ENCODE measurements at regions not wholly inside any gene's neighbourhood (a gene's known extent, or its start where the extent isn't known, plus 50 kb on each side); places are given as distances from the start of the nearest gene placed in this dataset.

- POLR2A ChIA-PET, result no interaction called here
These were observed 77.2 kb upstream of the ST6GAL2 start for GRCh38 chr2:106963156-106963555.

GRCh38 chr2:106963893-106964292 is 77.9 kb upstream of the ST6GAL2 start:
- Mint-ChIP-seq H3K4me3 (no peak overlapping the region), H3K9me3 (ENCODE audit: insufficient read depth) (no peaks in the 10 kb centered on the region), H3K36me3 (ENCODE audit: low read depth) (no peaks in the 10 kb centered on the region), H3K4me1 (ENCODE audit: low read depth) (no peaks in the 10 kb centered on the region), H3K27ac (no peak overlapping the region), H3K27me3 (ENCODE audit: low read depth) (no peaks in the 10 kb centered on the region)
- ATAC-seq, result no peak
- CTCF ChIA-PET, result no interaction called here
- no peak for DNase-seq
- POLR2A ChIA-PET, result no interaction called here

More at GRCh38 chr2:106963156-106963555, 77.2 kb upstream of the ST6GAL2 start:
- Mint-ChIP-seq H3K9me3 (ENCODE audit: insufficient read depth) (no peaks in the 10 kb centered on the region), H3K36me3 (ENCODE audit: low read depth) (no peaks in the 10 kb centered on the region), H3K27me3 (ENCODE audit: low read depth) (no peaks in the 10 kb centered on the region), H3K4me1 (ENCODE audit: low read depth) (no peaks in the 10 kb centered on the region), H3K4me3 (no peak overlapping the region), H3K27ac (no peak overlapping the region)
- DNase-seq (no peak), ATAC-seq (no peak)
- CTCF ChIA-PET, result no interaction called here

GRCh38 chr2:106965611-106966010 is 79.6 kb upstream of the ST6GAL2 start:
- DNase-seq (no peak), ATAC-seq (no peak)
- Mint-ChIP-seq H3K4me3 (no peak overlapping the region), H3K4me1 (ENCODE audit: low read depth) (no peaks in the 10 kb centered on the region), H3K27ac (no peak overlapping the region), H3K27me3 (ENCODE audit: low read depth) (no peaks in the 10 kb centered on the region), H3K36me3 (ENCODE audit: low read depth) (no peaks in the 10 kb centered on the region), H3K9me3 (ENCODE audit: insufficient read depth) (no peaks in the 10 kb centered on the region)
- POLR2A ChIA-PET, result no interaction called here
- CTCF ChIA-PET, result no interaction called here

DNA sequence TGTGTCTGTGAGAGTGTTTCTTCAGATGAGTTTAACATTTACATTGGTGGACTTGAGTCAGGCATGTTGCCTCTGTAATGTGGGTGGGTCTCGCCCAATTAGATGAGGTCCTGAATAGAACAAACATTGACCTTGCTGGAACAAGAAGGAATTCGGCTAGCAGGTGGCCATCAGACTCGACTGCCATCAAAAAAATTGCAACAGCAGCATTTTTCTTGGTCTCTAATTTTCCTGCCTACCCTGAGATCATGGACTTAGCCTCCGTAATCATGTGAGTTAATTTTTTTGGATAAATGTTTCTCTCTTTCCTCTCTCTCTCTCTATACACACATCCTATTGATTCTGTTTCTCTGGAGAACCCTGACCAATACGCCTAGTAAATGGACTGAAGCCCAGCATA is 83.8 kb upstream of the ST6GAL2 start:
- POLR2A ChIA-PET, result no interaction called here
- Mint-ChIP-seq H3K4me3 (no peak overlapping the region), H3K27me3 (ENCODE audit: low read depth) (no peaks in the 10 kb centered on the region), H3K4me1 (ENCODE audit: low read depth) (no peaks in the 10 kb centered on the region), H3K9me3 (ENCODE audit: insufficient read depth) (peaks cover 2% of the 10 kb centered on the region), H3K27ac (no peak overlapping the region), H3K36me3 (ENCODE audit: low read depth) (no peaks in the 10 kb centered on the region)
- no peak for ATAC-seq
- DNase-seq, result no peak
- CTCF ChIA-PET, result no interaction called here

- peaks cover 2% of the 10 kb centered on the region for H3K9me3 Mint-ChIP-seq (ENCODE audit: insufficient read depth)
- ATAC-seq, result no peak
- no peaks in the 10 kb centered on the region for H3K4me1 Mint-ChIP-seq (ENCODE audit: low read depth)
- H3K36me3 Mint-ChIP-seq (ENCODE audit: low read depth), result no peaks in the 10 kb centered on the region
- no peak overlapping the region for H3K27ac Mint-ChIP-seq
- no peak for DNase-seq
- ChIA-PET CTCF (no interaction called here), POLR2A (no interaction called here)
- no peak overlapping the region for H3K4me3 Mint-ChIP-seq
- no peaks in the 10 kb centered on the region for H3K27me3 Mint-ChIP-seq (ENCODE audit: low read depth)
These were observed 84.7 kb upstream of the ST6GAL2 start for GRCh38 chr2:106970471-106971261.

DNA sequence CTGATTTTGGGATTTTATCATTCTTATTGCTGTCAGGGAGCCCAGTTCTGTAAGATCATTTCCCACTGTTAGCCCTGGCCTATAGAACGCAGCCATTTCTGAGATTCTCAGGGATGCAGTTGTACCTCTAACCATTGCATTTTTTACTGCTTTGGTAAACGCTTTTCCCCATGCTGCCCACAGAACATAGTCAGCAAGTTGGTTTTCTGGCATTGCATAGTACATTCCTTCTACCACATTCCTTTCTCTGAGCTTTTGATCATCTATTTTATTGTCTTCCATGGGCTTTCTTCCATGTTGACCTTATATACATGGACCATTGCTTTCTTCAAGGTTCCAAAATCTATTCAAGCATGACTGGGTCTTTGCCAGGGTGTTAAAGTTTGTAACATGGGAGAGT is 86.8 kb upstream of the ST6GAL2 start:
- ChIA-PET POLR2A (no interaction called here), CTCF (no interaction called here)
- Mint-ChIP-seq H3K9me3 (ENCODE audit: insufficient read depth) (peaks cover 2% of the 10 kb centered on the region), H3K4me3 (no peak overlapping the region), H3K36me3 (ENCODE audit: low read depth) (no peaks in the 10 kb centered on the region), H3K27ac (no peak overlapping the region), H3K4me1 (ENCODE audit: low read depth) (no peaks in the 10 kb centered on the region), H3K27me3 (ENCODE audit: low read depth) (no peaks in the 10 kb centered on the region)
- ATAC-seq, result no peak
- DNase-seq, result no peak

DNA sequence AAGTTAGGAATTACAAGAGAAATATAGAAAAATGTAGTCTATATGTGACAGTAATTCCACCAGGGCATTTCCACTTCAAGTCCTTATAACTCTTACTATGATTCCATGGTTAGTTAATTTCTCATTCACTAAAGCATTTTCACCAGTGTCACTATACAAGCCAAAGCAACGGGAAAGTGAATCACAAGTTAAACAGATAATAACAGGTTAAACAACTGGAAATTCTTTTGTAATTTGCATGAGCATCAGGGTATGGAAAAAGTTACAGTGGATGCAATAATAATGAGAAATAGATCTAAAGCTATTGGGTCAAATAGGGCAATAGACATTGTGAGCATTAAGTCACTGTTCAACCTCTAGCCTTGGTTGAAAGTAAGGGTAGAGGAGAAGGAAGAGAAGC is 88.9 kb upstream of the ST6GAL2 start:
- Mint-ChIP-seq H3K9me3 (ENCODE audit: insufficient read depth) (peaks cover 2% of the 10 kb centered on the region), H3K4me1 (ENCODE audit: low read depth) (no peaks in the 10 kb centered on the region), H3K27ac (no peak overlapping the region), H3K27me3 (ENCODE audit: low read depth) (no peaks in the 10 kb centered on the region), H3K36me3 (ENCODE audit: low read depth) (no peaks in the 10 kb centered on the region), H3K4me3 (no peak overlapping the region)
- CTCF ChIA-PET, result no interaction called here
- no peak for DNase-seq
- POLR2A ChIA-PET, result no interaction called here
- ATAC-seq, result no peak

- Mint-ChIP-seq H3K9me3 (ENCODE audit: insufficient read depth) (peaks cover 2% of the 10 kb centered on the region), H3K4me3 (no peak overlapping the region), H3K36me3 (ENCODE audit: low read depth) (no peaks in the 10 kb centered on the region), H3K4me1 (ENCODE audit: low read depth) (no peaks in the 10 kb centered on the region), H3K27ac (no peak overlapping the region), H3K27me3 (ENCODE audit: low read depth) (no peaks in the 10 kb centered on the region)
- POLR2A ChIA-PET, result no interaction called here
- ATAC-seq, result no peak
- CTCF ChIA-PET, result no interaction called here
- DNase-seq, result no peak
These were observed 89.7 kb upstream of the ST6GAL2 start for GRCh38 chr2:106975641-106976040.

DNA sequence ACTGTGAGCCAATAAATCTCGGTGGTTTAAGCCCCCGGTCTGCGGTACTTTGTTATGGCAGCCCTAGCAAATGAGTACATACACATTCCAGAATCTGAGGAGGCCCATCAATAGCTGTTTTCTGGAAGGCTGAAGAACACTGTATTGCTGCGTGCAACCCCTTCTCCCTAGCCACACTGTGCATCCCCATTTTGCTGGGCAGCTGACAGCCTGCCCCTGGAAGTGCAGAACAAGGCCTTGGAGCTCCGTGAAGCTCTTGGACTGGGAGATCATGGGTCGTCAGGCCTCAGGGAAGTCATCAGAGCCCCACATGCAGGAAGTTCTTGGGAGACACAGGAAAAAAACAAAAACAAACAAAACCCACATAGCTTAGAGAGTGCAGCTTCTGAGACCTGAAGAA is 90.6 kb upstream of the ST6GAL2 start:
- Mint-ChIP-seq H3K4me3 (no peak overlapping the region), H3K27ac (no peak overlapping the region), H3K4me1 (ENCODE audit: low read depth) (no peaks in the 10 kb centered on the region), H3K36me3 (ENCODE audit: low read depth) (no peaks in the 10 kb centered on the region), H3K27me3 (ENCODE audit: low read depth) (no peaks in the 10 kb centered on the region), H3K9me3 (ENCODE audit: insufficient read depth) (peaks cover under 1% of the 10 kb centered on the region)
- ChIA-PET POLR2A (no interaction called here), CTCF (no interaction called here)
- ATAC-seq (no peak), DNase-seq (no peak)

DNA sequence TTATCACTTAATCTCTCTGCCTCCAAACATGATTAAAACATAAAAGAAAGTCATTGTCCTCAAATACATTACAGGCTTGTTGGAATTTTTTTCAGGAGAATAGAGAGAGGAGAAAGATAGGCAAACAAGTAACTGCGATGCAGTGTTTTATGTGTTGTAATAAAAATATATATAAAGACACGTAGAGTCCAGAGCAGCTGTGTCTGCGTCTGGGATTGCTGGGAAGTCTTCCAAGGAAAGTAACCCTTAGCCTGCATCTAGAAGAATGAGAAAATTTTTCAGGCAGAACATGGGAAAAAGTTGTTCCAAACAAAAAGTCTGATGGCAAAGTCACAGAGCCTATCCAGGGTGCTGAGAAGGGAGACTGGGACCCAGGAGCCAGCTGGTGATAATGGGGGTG is 91.8 kb upstream of the ST6GAL2 start:
- H3K27me3 Mint-ChIP-seq (ENCODE audit: low read depth), result no peaks in the 10 kb centered on the region
- ChIA-PET CTCF (no interaction called here), POLR2A (no interaction called here)
- H3K27ac Mint-ChIP-seq, result no peak overlapping the region
- no peak overlapping the region for H3K4me3 Mint-ChIP-seq
- no peaks in the 10 kb centered on the region for H3K36me3 Mint-ChIP-seq (ENCODE audit: low read depth)
- ATAC-seq, result no peak
- H3K9me3 Mint-ChIP-seq (ENCODE audit: insufficient read depth), result no peaks in the 10 kb centered on the region
- no peak for DNase-seq
- no peaks in the 10 kb centered on the region for H3K4me1 Mint-ChIP-seq (ENCODE audit: low read depth)

DNA sequence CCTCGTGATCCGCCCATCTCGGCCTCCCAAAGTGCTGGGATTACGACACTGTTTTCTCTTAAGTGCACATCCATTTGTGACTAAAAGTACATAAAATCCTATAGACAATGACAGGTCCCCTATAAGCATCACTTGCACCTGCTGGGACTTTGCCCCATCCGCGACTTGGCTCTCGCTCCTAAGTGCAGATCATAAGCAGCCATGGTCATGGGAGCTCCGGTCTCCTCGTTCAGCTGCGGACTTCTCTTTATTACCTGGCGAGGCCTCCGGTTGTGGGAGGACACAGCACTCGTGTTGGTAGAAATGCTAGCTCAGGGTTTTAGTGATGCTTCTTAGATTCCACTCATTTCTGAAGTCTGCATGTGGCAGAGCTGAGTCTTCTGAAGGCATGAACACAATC is 92.7 kb upstream of the ST6GAL2 start:
- no peaks in the 10 kb centered on the region for H3K9me3 Mint-ChIP-seq (ENCODE audit: insufficient read depth)
- ChIA-PET POLR2A (no interaction called here), CTCF (no interaction called here)
- DNase-seq, result no peak
- H3K27me3 Mint-ChIP-seq (ENCODE audit: low read depth), result no peaks in the 10 kb centered on the region
- H3K36me3 Mint-ChIP-seq (ENCODE audit: low read depth), result no peaks in the 10 kb centered on the region
- no peak for ATAC-seq
- H3K27ac Mint-ChIP-seq, result no peak overlapping the region
- H3K4me1 Mint-ChIP-seq (ENCODE audit: low read depth), result no peaks in the 10 kb centered on the region
- no peak overlapping the region for H3K4me3 Mint-ChIP-seq

- no peak for DNase-seq
- H3K4me1 Mint-ChIP-seq (ENCODE audit: low read depth), result no peaks in the 10 kb centered on the region
- no peaks in the 10 kb centered on the region for H3K36me3 Mint-ChIP-seq (ENCODE audit: low read depth)
- POLR2A ChIA-PET, result no interaction called here
- no peak for ATAC-seq
- no peaks in the 10 kb centered on the region for H3K27me3 Mint-ChIP-seq (ENCODE audit: low read depth)
- H3K9me3 Mint-ChIP-seq (ENCODE audit: insufficient read depth), result no peaks in the 10 kb centered on the region
- CTCF ChIA-PET, result no interaction called here
- H3K27ac Mint-ChIP-seq, result no peak overlapping the region
- H3K4me3 Mint-ChIP-seq, result no peak overlapping the region
These were observed 95.5 kb upstream of the ST6GAL2 start for GRCh38 chr2:106981491-106981890.

DNA sequence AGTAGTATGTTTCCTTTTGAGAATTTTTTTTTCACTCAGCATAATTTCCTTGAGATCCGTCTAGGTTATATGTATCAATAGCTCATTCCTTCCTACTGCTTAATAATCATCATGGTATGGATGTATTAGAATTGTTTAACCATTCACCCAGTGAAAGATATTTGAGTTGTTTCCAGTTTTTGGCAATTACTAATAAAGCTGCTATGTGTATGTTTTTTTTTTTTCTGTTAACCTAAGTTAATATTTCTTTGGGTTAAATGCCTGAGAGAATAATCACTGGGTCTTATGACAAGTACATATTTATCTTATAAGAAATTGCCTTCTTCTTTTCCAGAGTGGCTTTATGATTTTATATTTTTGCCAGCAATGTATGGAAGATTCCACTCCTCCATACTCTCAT is 96.4 kb upstream of the ST6GAL2 start:
- DNase-seq (no peak), ATAC-seq (no peak)
- CTCF ChIA-PET, result no interaction called here
- H3K4me3 Mint-ChIP-seq, result no peak overlapping the region
- H3K36me3 Mint-ChIP-seq (ENCODE audit: low read depth), result no peaks in the 10 kb centered on the region
- POLR2A ChIA-PET, result no interaction called here
- no peaks in the 10 kb centered on the region for H3K27me3 Mint-ChIP-seq (ENCODE audit: low read depth)
- no peaks in the 10 kb centered on the region for H3K9me3 Mint-ChIP-seq (ENCODE audit: insufficient read depth)
- H3K27ac Mint-ChIP-seq, result no peak overlapping the region
- no peaks in the 10 kb centered on the region for H3K4me1 Mint-ChIP-seq (ENCODE audit: low read depth)

Measured in activated CD8-positive, alpha-beta T cell treated with anti-CD3 and anti-CD28 coated beads, Interleukin-2, amount 10 ng/mL, durations not matched to agents 7 days and 5 days (primary cell).